Progenitor cell of endocrine pancreas (in vitro differentiated cells): ENCODE measurements at regions not wholly inside any gene's neighbourhood (a gene's known extent, or its start where the extent isn't known, plus 50 kb on each side); places are given as distances from the start of the nearest gene placed in this dataset.

ENCODE experiments used
- DNase-seq: peaks from one replicate; pipeline ENCODE4 v3.0.0; 2021; ENCODE audit warnings: low spot score; ENCODE audit not compliant: unreplicated experiment
- H3K27ac Mint-ChIP-seq: 2 replicates; pipeline ENCODE4 v1.8.0; 2021; ENCODE audit warnings: mild to moderate bottlenecking, moderate library complexity, mixed read lengths
- H3K27me3 Mint-ChIP-seq: 2 replicates; pipeline ENCODE4 v1.8.0; 2021; ENCODE audit warnings: mixed read lengths
- H3K36me3 Mint-ChIP-seq: 2 replicates; pipeline ENCODE4 v1.8.0; 2022; ENCODE audit warnings: mixed read lengths; ENCODE audit not compliant: insufficient read depth
- H3K4me1 Mint-ChIP-seq: 2 replicates; pipeline ENCODE4 v1.8.0; 2021; ENCODE audit warnings: low read depth, mixed read lengths
- H3K4me3 Mint-ChIP-seq: 2 replicates; pipeline ENCODE4 v1.8.0; 2021; ENCODE audit warnings: low read depth, mild to moderate bottlenecking, moderate library complexity, mixed read lengths
- H3K9me3 Mint-ChIP-seq: 2 replicates; pipeline ENCODE4 v1.8.0; 2021; ENCODE audit warnings: low read depth, mixed read lengths
- TF ChIP-seq, protein P1 (sequence below): fragments of 200-600 bp; sonication (generic); IDR thresholded peaks from one replicate; pipeline ENCODE4 v1.5.0; 2021; ENCODE audit warnings: antibody characterized with exemption, mild to moderate bottlenecking; ENCODE audit not compliant: unreplicated experiment

DNA sequence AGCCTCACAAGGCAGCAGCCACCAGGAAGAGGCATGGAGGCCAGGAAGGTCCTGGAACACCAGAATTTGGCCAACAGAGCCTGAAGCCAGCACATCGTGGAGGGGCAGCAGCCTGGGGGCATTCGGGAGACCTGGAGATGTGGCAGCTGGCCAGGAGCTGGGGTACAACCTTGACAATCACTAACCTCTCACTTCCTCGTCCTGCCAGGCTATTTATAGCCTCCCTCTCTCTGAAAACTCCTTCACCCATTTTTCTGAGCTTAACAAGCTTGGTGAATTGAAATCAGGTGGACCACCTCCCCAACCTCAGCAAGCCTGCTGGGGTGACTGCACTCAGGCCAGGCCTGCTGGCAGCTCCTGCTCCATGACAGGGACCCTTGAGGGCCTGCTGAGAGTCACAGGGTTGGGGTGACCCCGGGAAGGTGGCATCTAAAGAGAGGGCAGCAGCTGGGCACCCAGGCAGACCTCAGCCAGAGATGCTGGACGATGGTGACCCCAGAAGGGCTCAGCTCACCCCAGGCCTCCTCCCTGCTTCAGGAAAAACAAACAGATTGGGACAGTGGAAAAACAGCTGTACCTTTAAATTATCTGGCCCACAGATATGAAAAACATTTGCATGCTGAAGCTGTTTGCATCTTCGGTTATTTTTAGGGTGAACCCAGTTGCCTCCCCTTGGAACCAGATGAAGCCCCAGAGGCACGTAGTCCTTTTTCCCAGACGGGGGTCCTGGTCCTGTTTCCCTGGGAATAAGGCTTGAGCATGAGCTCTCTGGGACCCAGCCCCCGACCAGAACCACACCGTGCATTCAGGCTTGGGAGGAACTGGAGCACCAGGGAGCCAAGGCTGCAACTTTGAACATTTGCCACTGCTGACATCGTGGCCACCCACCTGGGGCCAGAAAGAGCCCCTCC, 67.0 kb downstream of the PITPNM2 start:
- H3K4me3 Mint-ChIP-seq, result no peak overlapping the region
- H3K27ac Mint-ChIP-seq, result no peak overlapping the region
- H3K27me3 Mint-ChIP-seq, result peaks cover 13% of the 10 kb centered on the region
- TF ChIP-seq, protein P1, sequence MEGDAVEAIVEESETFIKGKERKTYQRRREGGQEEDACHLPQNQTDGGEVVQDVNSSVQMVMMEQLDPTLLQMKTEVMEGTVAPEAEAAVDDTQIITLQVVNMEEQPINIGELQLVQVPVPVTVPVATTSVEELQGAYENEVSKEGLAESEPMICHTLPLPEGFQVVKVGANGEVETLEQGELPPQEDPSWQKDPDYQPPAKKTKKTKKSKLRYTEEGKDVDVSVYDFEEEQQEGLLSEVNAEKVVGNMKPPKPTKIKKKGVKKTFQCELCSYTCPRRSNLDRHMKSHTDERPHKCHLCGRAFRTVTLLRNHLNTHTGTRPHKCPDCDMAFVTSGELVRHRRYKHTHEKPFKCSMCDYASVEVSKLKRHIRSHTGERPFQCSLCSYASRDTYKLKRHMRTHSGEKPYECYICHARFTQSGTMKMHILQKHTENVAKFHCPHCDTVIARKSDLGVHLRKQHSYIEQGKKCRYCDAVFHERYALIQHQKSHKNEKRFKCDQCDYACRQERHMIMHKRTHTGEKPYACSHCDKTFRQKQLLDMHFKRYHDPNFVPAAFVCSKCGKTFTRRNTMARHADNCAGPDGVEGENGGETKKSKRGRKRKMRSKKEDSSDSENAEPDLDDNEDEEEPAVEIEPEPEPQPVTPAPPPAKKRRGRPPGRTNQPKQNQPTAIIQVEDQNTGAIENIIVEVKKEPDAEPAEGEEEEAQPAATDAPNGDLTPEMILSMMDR, result no peak
- H3K36me3 Mint-ChIP-seq, result no peaks in the 10 kb centered on the region
- H3K4me1 Mint-ChIP-seq, result no peaks in the 10 kb centered on the region
- H3K9me3 Mint-ChIP-seq, result no peaks in the 10 kb centered on the region
- DNase-seq, result no peak

DNA sequence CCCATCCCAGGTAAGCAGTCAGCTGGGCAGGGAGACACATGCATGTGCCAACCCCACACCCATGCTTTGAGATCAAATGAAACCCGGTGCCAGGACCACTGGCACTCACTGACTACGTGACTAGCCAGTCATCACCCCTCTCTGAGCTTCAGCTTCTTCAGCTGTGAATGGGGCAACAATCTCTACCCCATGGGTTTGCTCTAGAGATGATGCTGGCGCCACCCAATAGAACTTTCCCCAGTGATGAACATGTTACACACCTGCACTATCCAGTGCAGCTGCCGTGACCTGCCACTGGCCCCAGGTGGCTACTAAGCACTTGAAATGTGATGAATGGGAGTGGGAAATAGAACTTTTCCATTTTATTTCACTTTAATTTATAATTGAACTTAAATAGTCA, 70.3 kb downstream of the PITPNM2 start:
- H3K9me3 Mint-ChIP-seq, result no peaks in the 10 kb centered on the region
- no peak overlapping the region for H3K27ac Mint-ChIP-seq
- peaks cover 27% of the 10 kb centered on the region for H3K27me3 Mint-ChIP-seq
- H3K4me1 Mint-ChIP-seq, result peaks cover 4% of the 10 kb centered on the region
- TF ChIP-seq, protein P1, result no peak
- H3K36me3 Mint-ChIP-seq, result no peaks in the 10 kb centered on the region
- DNase-seq, result no peak
- no peak overlapping the region for H3K4me3 Mint-ChIP-seq

DNA sequence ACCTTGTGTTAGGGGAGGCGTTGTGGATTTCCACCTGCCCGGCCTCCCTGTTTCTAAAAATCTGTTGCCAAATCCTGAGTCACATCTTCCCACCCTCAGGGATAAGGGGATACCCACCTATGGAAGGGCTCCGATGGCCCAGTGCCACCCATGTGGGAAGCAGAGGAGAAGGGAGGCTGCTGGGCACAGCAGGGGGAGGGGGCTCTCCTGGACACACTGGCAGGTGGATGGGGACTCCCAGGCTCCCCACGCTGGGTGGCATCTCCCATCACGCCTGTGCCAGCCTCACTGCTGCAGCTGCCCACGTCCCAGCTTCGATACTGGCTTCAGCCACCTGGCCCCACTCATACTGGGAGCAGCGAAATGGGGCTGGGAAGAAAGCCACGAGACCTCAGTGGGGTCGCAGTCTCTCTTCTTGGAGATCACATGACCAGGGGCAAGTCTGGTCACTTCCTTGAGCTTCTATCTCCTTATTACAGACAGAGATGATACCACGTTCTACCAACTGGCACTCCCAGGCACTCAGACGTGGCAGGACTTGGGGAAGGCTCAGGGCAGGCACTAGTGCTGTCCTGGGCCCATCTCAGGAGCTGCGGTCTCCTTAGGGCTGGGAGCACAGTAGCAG, 72.2 kb downstream of the PITPNM2 start:
- H3K9me3 Mint-ChIP-seq, result no peaks in the 10 kb centered on the region
- H3K27me3 Mint-ChIP-seq, result peaks cover 40% of the 10 kb centered on the region
- H3K27ac Mint-ChIP-seq, result no peak overlapping the region
- TF ChIP-seq, protein P1, result no peak
- no peak for DNase-seq
- H3K4me3 Mint-ChIP-seq, result no peak overlapping the region
- H3K36me3 Mint-ChIP-seq, result no peaks in the 10 kb centered on the region
- H3K4me1 Mint-ChIP-seq, result peaks cover 6% of the 10 kb centered on the region

DNA sequence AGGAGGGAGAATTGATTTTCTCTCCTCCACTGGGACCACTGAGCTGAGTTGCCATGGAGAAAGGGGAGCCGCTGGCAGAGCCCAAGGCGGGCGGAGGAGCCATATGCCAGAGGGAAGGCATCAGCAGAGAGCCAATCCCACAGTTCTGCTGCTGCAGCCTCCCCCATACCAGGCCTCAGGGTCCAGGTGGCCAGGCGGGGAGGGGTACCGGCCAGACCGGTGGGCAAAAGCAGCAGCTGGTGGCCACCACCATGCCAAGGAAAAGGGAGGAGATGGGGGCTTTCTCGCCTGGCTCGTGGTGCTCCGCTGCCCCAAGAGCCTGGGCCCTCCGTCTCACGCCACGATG, 72.8 kb downstream of the PITPNM2 start:
- no peaks in the 10 kb centered on the region for H3K9me3 Mint-ChIP-seq
- H3K27ac Mint-ChIP-seq, result no peak overlapping the region
- H3K36me3 Mint-ChIP-seq, result no peaks in the 10 kb centered on the region
- peaks cover 6% of the 10 kb centered on the region for H3K4me1 Mint-ChIP-seq
- DNase-seq, result no peak
- TF ChIP-seq, protein P1, result no peak
- H3K4me3 Mint-ChIP-seq, result no peak overlapping the region
- peaks cover 44% of the 10 kb centered on the region for H3K27me3 Mint-ChIP-seq

DNA sequence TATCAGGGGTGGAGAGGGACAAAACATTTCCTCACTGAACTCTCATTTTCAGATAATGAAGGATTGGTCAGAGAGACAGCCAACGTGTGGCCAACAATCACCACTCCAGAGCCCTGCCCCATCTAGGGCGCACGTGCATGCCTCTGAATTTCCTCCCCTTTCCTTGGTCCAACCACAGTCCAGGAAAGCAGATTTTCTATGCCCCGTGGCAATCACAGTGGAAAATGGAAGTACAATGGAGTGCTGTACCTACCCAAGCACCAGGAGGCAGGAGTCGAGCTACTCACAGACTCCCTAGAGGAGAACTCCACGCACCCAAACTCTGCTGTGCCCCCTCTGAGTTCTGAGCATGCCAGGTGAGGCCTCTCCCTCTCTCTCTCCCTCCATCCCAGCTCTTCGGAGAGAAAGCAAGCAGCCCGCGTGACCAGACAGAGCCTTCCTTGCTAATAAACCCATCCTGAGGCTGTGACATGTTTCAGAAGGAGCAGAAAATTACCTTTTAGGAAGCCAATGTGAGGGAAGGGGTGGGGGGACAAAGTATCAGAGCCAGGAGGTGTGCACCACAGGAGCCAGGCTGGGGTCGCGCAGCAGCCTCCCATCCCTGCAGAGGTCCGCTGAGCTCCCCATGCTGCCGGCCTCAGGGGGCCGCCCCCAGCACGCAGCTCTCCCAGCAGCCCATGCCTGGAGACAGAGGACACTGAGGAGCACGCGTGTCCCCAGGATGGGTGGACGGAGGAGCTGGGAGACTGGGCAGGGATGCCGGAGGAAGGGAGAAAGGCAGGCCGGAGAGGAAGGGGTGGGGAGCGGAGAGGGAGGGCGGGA, 73.4 kb downstream of the PITPNM2 start:
- Mint-ChIP-seq H3K27ac (no peak overlapping the region), H3K4me3 (no peak overlapping the region), H3K36me3 (no peaks in the 10 kb centered on the region), H3K9me3 (no peaks in the 10 kb centered on the region), H3K27me3 (peaks cover 42% of the 10 kb centered on the region), H3K4me1 (peaks cover 6% of the 10 kb centered on the region)
- DNase-seq, result no peak
- TF ChIP-seq, protein P1, result no peak
